HG03439 (cell line): ENCODE measurements at regions not wholly inside any gene's neighbourhood (a gene's known extent, or its start where the extent isn't known, plus 50 kb on each side); places are given as distances from the start of the nearest gene placed in this dataset.

ENCODE experiments used
- ATAC-seq: cut with Tn5 transposase; IDR thresholded peaks from one replicate; pipeline ENCODE4 v1.9.1; 2021; ENCODE audit warnings: mild to moderate bottlenecking, moderate library complexity; ENCODE audit not compliant: unreplicated experiment

- no peak for ATAC-seq
Measured at GRCh38 chr5:67355120-67355713, 158.6 kb upstream of the CD180 start.

GRCh38 chr5:67353500-67354450 is 157.2 kb upstream of the CD180 start:
- ATAC-seq: no peak

GRCh38 chr5:67350618-67351201 is 154.1 kb upstream of the CD180 start:
- ATAC-seq: no peak

- no peak for ATAC-seq
Measured at GRCh38 chr5:67350185-67350584, 153.6 kb upstream of the CD180 start.

GRCh38 chr5:67347821-67348220 is 151.2 kb upstream of the CD180 start:
- no peak for ATAC-seq

- no peak for ATAC-seq
Measured at GRCh38 chr5:67346611-67347010, 150.0 kb upstream of the CD180 start.

- ATAC-seq: no peak
Measured at GRCh38 chr5:67344870-67345269, 148.3 kb upstream of the CD180 start.

- ATAC-seq: no peak
Measured at GRCh38 chr5:67343835-67344234, 147.2 kb upstream of the CD180 start.

GRCh38 chr5:67341478-67341877 is 144.9 kb upstream of the CD180 start:
- ATAC-seq: no peak

GRCh38 chr5:67339219-67339767 is 142.7 kb upstream of the CD180 start:
- ATAC-seq: no peak

- ATAC-seq: no peak
Measured at GRCh38 chr5:67338421-67338820, 141.8 kb upstream of the CD180 start.

- ATAC-seq: no peak
Measured at GRCh38 chr5:67337751-67338150, 141.2 kb upstream of the CD180 start.

GRCh38 chr5:67335426-67335825 is 138.8 kb upstream of the CD180 start:
- ATAC-seq: no peak

- ATAC-seq: no peak
Measured at GRCh38 chr5:67334373-67334772, 137.8 kb upstream of the CD180 start.

GRCh38 chr5:67333171-67333570 is 136.6 kb upstream of the CD180 start:
- no peak for ATAC-seq

GRCh38 chr5:67331296-67331925 is 134.8 kb upstream of the CD180 start:
- no peak for ATAC-seq

- no peak for ATAC-seq
Measured at GRCh38 chr5:67319935-67320725, 123.5 kb upstream of the CD180 start.

- ATAC-seq: no peak
Measured at GRCh38 chr5:67318746-67319145, 122.1 kb upstream of the CD180 start.

GRCh38 chr5:67317603-67318002 is 121.0 kb upstream of the CD180 start:
- ATAC-seq: no peak

GRCh38 chr5:67316695-67317094 is 120.1 kb upstream of the CD180 start:
- no peak for ATAC-seq
